ENCODE measurements at regions not wholly inside any gene's neighbourhood (a gene's known extent, or its start where the extent isn't known, plus 50 kb on each side); places are given as distances from the start of the nearest gene placed in this dataset.

DNA sequence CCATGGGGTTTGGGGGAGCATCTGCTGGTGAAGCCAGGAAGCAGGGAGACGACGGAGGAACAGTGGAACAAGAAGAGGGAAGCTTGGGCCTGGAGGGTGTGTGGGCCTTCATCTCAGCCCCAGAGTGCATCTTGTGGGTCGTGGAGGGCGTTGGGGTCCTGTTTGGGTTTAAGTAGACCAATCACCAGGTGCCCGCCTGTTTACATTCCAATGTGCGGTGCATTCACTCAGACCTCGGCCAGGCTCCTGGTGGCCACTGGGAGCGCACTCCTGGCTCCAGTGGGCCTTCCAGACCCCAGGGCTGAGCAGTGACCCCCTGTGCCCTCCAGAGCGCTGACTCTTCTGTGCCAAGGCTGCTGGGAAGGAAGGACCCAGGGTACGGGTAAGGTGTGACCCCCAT, 293.7 kb downstream of the NDUFA10 start:
- TF ChIP-seq POLR2AphosphoS5 (IDR thresholded peaks at IDR 0.05; ENCODE audit: low read depth, low read length): no peak
- TF ChIP-seq FOXP2 (optimal IDR thresholded peaks at IDR 0.05; ENCODE audit: borderline replicate concordance, extremely low read depth, extremely low read length, insufficient read depth): no peak
- no peak for TF ChIP-seq TAF1 (IDR thresholded peaks at IDR 0.05; ENCODE audit: borderline replicate concordance, insufficient read depth, low read length)
- TF ChIP-seq, protein P1, sequence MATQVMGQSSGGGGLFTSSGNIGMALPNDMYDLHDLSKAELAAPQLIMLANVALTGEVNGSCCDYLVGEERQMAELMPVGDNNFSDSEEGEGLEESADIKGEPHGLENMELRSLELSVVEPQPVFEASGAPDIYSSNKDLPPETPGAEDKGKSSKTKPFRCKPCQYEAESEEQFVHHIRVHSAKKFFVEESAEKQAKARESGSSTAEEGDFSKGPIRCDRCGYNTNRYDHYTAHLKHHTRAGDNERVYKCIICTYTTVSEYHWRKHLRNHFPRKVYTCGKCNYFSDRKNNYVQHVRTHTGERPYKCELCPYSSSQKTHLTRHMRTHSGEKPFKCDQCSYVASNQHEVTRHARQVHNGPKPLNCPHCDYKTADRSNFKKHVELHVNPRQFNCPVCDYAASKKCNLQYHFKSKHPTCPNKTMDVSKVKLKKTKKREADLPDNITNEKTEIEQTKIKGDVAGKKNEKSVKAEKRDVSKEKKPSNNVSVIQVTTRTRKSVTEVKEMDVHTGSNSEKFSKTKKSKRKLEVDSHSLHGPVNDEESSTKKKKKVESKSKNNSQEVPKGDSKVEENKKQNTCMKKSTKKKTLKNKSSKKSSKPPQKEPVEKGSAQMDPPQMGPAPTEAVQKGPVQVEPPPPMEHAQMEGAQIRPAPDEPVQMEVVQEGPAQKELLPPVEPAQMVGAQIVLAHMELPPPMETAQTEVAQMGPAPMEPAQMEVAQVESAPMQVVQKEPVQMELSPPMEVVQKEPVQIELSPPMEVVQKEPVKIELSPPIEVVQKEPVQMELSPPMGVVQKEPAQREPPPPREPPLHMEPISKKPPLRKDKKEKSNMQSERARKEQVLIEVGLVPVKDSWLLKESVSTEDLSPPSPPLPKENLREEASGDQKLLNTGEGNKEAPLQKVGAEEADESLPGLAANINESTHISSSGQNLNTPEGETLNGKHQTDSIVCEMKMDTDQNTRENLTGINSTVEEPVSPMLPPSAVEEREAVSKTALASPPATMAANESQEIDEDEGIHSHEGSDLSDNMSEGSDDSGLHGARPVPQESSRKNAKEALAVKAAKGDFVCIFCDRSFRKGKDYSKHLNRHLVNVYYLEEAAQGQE (IDR thresholded peaks at IDR 0.05; ENCODE audit: insufficient read depth in 1 of 2, low read depth in 2 of 2, low read length in 2 of 2): no peak
- TF ChIP-seq SIN3A (IDR thresholded peaks at IDR 0.05; ENCODE audit: borderline replicate concordance, insufficient read depth, low read length): no peak

DNA sequence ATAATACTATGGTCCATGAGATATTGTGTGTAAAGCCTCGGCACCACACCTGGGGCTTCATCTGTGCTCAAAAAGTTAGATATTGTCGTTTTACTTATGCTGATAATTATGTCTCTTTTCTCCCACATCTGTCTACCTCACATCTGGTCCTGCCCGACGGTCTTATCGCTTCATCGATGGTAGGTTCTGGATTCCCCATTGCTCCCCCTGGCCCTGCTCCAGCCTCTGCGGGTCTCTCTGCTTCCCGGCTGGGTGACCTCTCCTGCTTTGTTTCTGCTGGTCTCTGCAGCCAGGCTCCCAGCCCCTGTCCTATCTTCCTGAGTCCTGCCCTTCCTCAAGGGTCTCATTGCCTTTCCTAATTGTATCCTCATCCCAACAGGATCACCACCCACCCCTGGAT, 294.2 kb downstream of the NDUFA10 start:
- no peak for TF ChIP-seq SIN3A (IDR thresholded peaks at IDR 0.05; ENCODE audit: borderline replicate concordance, insufficient read depth, low read length)
- TF ChIP-seq, protein P1 (IDR thresholded peaks at IDR 0.05; ENCODE audit: insufficient read depth in 1 of 2, low read depth in 2 of 2, low read length in 2 of 2): no peak
- TF ChIP-seq FOXP2 (optimal IDR thresholded peaks at IDR 0.05; ENCODE audit: borderline replicate concordance, extremely low read depth, extremely low read length, insufficient read depth): no peak
- no peak for TF ChIP-seq TAF1 (IDR thresholded peaks at IDR 0.05; ENCODE audit: borderline replicate concordance, insufficient read depth, low read length)
- no peak for TF ChIP-seq POLR2AphosphoS5 (IDR thresholded peaks at IDR 0.05; ENCODE audit: low read depth, low read length)

DNA sequence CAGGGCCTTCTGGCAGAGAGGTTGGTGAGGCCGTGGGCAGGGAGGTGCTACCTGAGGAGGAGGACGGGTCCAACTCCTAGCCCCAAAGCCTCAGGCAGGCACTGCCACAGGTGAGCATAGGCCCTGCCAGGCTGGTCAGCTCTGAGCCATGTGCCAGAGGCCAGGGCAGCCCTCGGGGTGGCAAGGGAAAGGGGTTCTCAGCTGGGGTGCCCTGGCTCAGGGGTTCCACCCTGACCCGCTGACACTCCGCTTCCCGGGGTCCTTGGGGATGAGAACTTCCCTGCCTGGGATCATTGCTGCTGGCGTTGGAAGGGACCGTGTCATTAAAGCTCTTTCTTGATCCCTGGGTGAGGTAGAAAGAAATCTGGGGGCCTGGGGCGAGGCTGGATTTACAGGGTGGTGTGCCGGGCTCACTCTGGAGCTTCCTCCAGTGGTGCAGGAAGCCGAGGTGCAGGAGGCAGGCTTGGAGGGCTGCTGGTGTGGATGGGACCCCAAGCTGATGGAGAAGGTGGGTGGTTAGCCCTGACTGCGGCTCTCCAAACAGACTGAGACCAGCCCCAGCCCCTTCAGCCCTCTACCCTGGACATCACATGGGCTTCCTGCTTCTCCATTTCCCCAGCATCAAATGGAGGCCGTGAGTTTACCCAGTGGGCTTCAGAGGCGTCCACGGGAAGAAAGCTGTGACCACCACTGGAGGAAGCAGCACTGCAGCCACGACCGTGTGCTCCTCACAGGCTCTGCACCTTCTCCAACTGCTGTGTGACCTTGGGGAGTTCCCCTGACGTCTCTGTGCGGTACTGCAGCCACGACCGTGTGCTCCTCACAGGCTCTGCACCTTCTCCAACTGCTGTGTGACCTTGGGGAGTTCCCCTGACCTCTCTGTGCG, 295.2 kb downstream of the NDUFA10 start:
- TF ChIP-seq SIN3A (IDR thresholded peaks at IDR 0.05; ENCODE audit: borderline replicate concordance, insufficient read depth, low read length): no peak
- no peak for TF ChIP-seq POLR2AphosphoS5 (IDR thresholded peaks at IDR 0.05; ENCODE audit: low read depth, low read length)
- TF ChIP-seq FOXP2 (optimal IDR thresholded peaks at IDR 0.05; ENCODE audit: borderline replicate concordance, extremely low read depth, extremely low read length, insufficient read depth): no peak
- no peak for TF ChIP-seq TAF1 (IDR thresholded peaks at IDR 0.05; ENCODE audit: borderline replicate concordance, insufficient read depth, low read length)

DNA sequence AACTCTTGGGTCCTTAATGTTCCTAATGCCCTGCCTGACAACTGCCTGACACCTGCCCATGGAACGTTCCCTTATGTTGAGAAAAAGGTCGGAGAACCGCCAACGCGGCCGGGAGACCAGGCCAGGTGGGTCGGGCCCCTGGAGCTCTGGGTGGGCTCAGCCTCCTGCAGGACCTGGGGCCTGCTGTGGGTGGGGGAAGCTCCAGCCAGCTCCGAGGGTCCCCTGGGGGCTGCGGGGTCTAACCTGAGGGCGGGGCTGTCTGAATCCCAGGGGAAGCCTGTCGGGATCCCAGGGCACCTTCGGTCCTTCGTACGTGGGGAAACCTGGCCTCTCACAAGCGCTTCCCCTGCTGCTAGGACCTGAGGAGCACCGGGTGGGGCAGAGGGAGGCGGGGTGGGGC, 296.0 kb downstream of the NDUFA10 start:
- no peak for TF ChIP-seq SIN3A (IDR thresholded peaks at IDR 0.05; ENCODE audit: borderline replicate concordance, insufficient read depth, low read length)
- no peak for TF ChIP-seq POLR2AphosphoS5 (IDR thresholded peaks at IDR 0.05; ENCODE audit: low read depth, low read length)
- TF ChIP-seq, protein P1 (IDR thresholded peaks at IDR 0.05; ENCODE audit: insufficient read depth in 1 of 2, low read depth in 2 of 2, low read length in 2 of 2): no peak
- no peak for TF ChIP-seq TAF1 (IDR thresholded peaks at IDR 0.05; ENCODE audit: borderline replicate concordance, insufficient read depth, low read length)
- no peak for TF ChIP-seq FOXP2 (optimal IDR thresholded peaks at IDR 0.05; ENCODE audit: borderline replicate concordance, extremely low read depth, extremely low read length, insufficient read depth)

DNA sequence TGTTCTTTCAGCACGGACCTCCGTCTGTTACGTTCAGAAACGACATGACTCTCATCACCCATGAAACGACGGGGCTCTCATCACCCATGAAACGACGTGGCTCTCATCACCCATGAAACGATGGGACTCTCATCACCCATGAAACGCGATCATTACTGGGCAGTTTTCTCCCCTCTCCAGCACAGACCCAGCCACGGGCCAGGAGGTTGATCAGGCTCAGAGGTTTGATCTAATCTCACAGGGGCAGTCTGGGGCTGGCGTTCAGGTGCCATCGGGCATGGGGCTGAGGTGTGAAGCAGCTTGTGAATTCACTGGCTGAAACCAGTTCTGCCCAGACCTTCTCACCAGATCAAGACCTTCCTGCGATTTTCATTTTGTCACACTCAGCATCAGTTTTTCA, 296.4 kb downstream of the NDUFA10 start:
- TF ChIP-seq SIN3A (IDR thresholded peaks at IDR 0.05; ENCODE audit: borderline replicate concordance, insufficient read depth, low read length) (no peak), TAF1 (IDR thresholded peaks at IDR 0.05; ENCODE audit: borderline replicate concordance, insufficient read depth, low read length) (no peak), FOXP2 (optimal IDR thresholded peaks at IDR 0.05; ENCODE audit: borderline replicate concordance, extremely low read depth, extremely low read length, insufficient read depth) (no peak), POLR2AphosphoS5 (IDR thresholded peaks at IDR 0.05; ENCODE audit: low read depth, low read length) (no peak)
- TF ChIP-seq, protein P1 (IDR thresholded peaks at IDR 0.05; ENCODE audit: insufficient read depth in 1 of 2, low read depth in 2 of 2, low read length in 2 of 2): no peak
